NCI-H510A (cell line): ENCODE measurements at regions not wholly inside any gene's neighbourhood (a gene's known extent, or its start where the extent isn't known, plus 50 kb on each side); places are given as distances from the start of the nearest gene placed in this dataset.
"Not testable (repeated sequence)": the region's sequence is repeated elsewhere in the genome, so short reads cannot be mapped to it uniquely, and the experiment has no call there.

Source experiments
- DNase-seq: peaks from one replicate; lab custom pipeline; 2025; lab: John Stamatoyannopoulos, UW

- DNase-seq = no peak
Measured at GRCh38 chr1:181172082-181172481, 83.6 kb downstream of the IER5 start.

GRCh38 chr1:181173761-181174447 is 85.4 kb downstream of the IER5 start:
- no peak for DNase-seq

GRCh38 chr1:181174861-181175260 is 86.4 kb downstream of the IER5 start:
- DNase-seq = no peak

- no peak for DNase-seq
Measured at GRCh38 chr1:181175356-181175910, 86.9 kb downstream of the IER5 start.

GRCh38 chr1:181175955-181176354 is 87.5 kb downstream of the IER5 start:
- no peak for DNase-seq

- DNase-seq = no peak
Measured at GRCh38 chr1:181178241-181178879, 89.9 kb downstream of the IER5 start.

- no peak for DNase-seq
Measured at GRCh38 chr1:181179279-181179986, 90.9 kb downstream of the IER5 start.

GRCh38 chr1:181179987-181180365 is 91.5 kb downstream of the IER5 start:
- peak; percentile 54 for DNase-seq

- DNase-seq = no peak
Measured at GRCh38 chr1:181180407-181181031, 92.0 kb downstream of the IER5 start.

- DNase-seq = no peak
Measured at GRCh38 chr1:181181792-181182585, 93.5 kb downstream of the IER5 start.

GRCh38 chr1:181184621-181185020 is 96.1 kb downstream of the IER5 start:
- no peak for DNase-seq

GRCh38 chr1:181185461-181185860 is 97.0 kb downstream of the IER5 start:
- DNase-seq = no peak

- DNase-seq = not testable (repeated sequence)
Measured at GRCh38 chr1:181186133-181186532, 97.6 kb downstream of the IER5 start.

GRCh38 chr1:181187337-181188126 is 99.0 kb downstream of the IER5 start:
- no peak for DNase-seq

- DNase-seq = no peak
Measured at GRCh38 chr1:181189245-181189644, 100.7 kb downstream of the IER5 start.

- peak; percentile 5 for DNase-seq
Measured at GRCh38 chr1:181189691-181190363, 101.3 kb downstream of the IER5 start.

- no peak for DNase-seq
Measured at GRCh38 chr1:181190364-181191035, 102.0 kb downstream of the IER5 start.

GRCh38 chr1:181191494-181192040 is 103.1 kb downstream of the IER5 start:
- DNase-seq = no peak

GRCh38 chr1:181192316-181192715 is 103.8 kb downstream of the IER5 start:
- no peak for DNase-seq
